ENCODE measurements at regions not wholly inside any gene's neighbourhood (a gene's known extent, or its start where the extent isn't known, plus 50 kb on each side); places are given as distances from the start of the nearest gene placed in this dataset.
"Not testable (repeated sequence)": the region's sequence is repeated elsewhere in the genome, so short reads cannot be mapped to it uniquely, and the experiment has no call there.

- H3K27me3 Mint-ChIP-seq (ENCODE audit: low read depth) = peaks cover 69% of the 10 kb centered on the region
- DNase-seq (ENCODE audit: low spot score) = no peak
- no peak overlapping the region for H3K27ac Mint-ChIP-seq
- H3K4me3 Mint-ChIP-seq (ENCODE audit: low read depth) = no peak overlapping the region
- no peaks in the 10 kb centered on the region for H3K9me3 Mint-ChIP-seq
- intact Hi-C loops (cut with micrococcal nuclease) = no loop called here
- no peaks in the 10 kb centered on the region for H3K4me1 Mint-ChIP-seq (ENCODE audit: low read depth)
- H3K36me3 Mint-ChIP-seq (ENCODE audit: low read depth) = no peaks in the 10 kb centered on the region
Measured at GRCh38 chr1:212514056-212514614, 81.4 kb downstream of the NENF start.

DNA sequence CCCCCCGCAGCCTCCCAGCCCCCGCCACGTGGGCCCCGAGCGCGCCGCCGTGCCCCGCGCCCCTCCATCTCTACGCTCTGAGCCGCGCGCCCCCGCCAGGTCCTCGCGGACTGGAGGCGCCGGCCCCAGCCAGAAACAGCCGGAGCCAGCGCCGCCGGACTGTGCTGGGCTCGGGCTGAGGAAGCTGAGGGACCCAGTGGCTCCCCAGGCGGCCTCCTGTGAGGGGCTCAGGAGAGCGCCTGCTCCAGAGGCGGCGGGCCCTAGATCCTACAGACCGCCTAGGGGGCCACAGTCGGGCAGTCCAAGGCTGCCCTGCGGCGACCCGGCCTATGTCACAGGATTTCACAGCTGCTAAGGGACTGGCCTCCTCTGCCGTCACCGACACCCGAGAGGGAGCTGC, 82.1 kb downstream of the NENF start:
- no peak for DNase-seq (ENCODE audit: low spot score)
- intact Hi-C loops (cut with micrococcal nuclease) = no loop called here
- peaks cover 67% of the 10 kb centered on the region for H3K27me3 Mint-ChIP-seq (ENCODE audit: low read depth)
- H3K27ac Mint-ChIP-seq = no peak overlapping the region
- no peak overlapping the region for H3K4me3 Mint-ChIP-seq (ENCODE audit: low read depth)
- no peaks in the 10 kb centered on the region for H3K36me3 Mint-ChIP-seq (ENCODE audit: low read depth)
- no peaks in the 10 kb centered on the region for H3K4me1 Mint-ChIP-seq (ENCODE audit: low read depth)
- no peaks in the 10 kb centered on the region for H3K9me3 Mint-ChIP-seq

- no peak for DNase-seq (ENCODE audit: low spot score)
- no peaks in the 10 kb centered on the region for H3K9me3 Mint-ChIP-seq
- no peaks in the 10 kb centered on the region for H3K36me3 Mint-ChIP-seq (ENCODE audit: low read depth)
- H3K4me1 Mint-ChIP-seq (ENCODE audit: low read depth) = no peaks in the 10 kb centered on the region
- no peak overlapping the region for H3K27ac Mint-ChIP-seq
- peaks cover 65% of the 10 kb centered on the region for H3K27me3 Mint-ChIP-seq (ENCODE audit: low read depth)
- no peak overlapping the region for H3K4me3 Mint-ChIP-seq (ENCODE audit: low read depth)
- intact Hi-C loops (cut with micrococcal nuclease) = no loop called here
Measured at GRCh38 chr1:212515329-212515760, 82.6 kb downstream of the NENF start.

DNA sequence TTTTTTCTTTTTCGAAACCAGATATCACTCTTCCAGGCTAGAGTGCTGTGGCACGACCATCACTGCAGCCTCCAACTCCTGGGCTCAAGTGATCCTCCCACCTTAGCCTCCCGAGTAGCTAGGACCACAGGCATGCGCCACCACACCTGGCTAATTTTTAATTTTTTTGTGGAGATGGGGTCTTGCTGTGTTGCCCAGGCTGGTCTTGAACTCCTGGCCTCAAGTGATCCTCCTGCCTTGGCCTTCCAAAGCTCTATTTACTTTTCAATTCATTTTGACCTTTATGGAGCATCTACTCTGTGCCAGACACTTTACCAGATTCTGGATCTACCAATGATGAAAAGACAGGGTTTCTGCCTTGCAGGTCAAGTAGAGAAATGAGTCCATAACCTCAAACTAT, 83.3 kb downstream of the NENF start:
- H3K4me3 Mint-ChIP-seq (ENCODE audit: low read depth); H3K36me3 Mint-ChIP-seq (ENCODE audit: low read depth); intact Hi-C loops (cut with micrococcal nuclease); H3K4me1 Mint-ChIP-seq (ENCODE audit: low read depth); DNase-seq (ENCODE audit: low spot score); H3K27ac Mint-ChIP-seq; H3K9me3 Mint-ChIP-seq: not testable (repeated sequence)
- peaks cover 60% of the 10 kb centered on the region for H3K27me3 Mint-ChIP-seq (ENCODE audit: low read depth)

DNA sequence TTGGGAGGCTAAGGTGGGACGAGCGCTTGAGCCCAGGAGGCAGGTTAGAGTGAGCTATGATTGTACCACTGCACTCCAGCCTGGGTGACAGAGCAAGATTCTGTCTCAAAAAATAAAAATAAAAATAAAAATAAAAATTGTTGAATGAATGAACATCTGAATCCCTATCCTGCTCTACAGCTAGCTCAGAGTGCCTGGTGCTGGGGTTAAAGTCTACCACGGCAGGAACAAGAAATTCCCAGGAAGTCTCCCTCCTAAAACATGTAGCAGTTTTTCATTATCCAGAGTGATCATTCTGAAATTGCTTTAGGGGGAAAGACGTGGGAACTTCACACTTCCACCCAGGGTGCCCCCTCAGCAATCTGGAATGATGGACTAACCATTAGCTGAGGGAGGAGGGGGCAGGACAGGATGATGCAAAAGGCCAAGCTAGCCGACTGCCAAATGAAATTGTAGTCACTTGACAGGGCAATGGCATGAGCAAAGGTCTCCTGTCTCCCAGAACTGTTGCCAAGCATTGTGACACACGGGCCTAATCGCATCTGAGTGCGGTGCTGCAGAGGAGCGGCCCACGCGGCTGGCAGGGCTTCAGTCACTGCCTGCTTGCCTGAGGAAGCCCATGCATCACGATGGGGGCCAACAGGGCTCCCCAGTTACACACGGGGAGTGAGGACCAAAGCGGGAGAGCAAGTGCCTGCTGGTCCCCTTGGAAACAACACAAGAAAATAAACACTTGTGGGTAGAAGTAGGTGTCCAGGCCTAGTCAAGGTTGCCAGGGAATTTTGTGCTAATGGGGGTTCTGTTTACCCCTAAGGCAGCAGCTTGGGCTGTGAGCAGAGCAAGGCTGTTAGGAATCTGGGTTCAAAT, 85.7 kb downstream of the NENF start:
- Mint-ChIP-seq H3K27ac (no peak overlapping the region), H3K4me1 (ENCODE audit: low read depth) (no peaks in the 10 kb centered on the region), H3K36me3 (ENCODE audit: low read depth) (no peaks in the 10 kb centered on the region), H3K9me3 (no peaks in the 10 kb centered on the region), H3K27me3 (ENCODE audit: low read depth) (peaks cover 53% of the 10 kb centered on the region), H3K4me3 (ENCODE audit: low read depth) (no peak overlapping the region)
- intact Hi-C loops (cut with micrococcal nuclease) = no loop called here
- no peak for DNase-seq (ENCODE audit: low spot score)

- no peaks in the 10 kb centered on the region for H3K4me1 Mint-ChIP-seq (ENCODE audit: low read depth)
- no peak for DNase-seq (ENCODE audit: low spot score)
- no peaks in the 10 kb centered on the region for H3K36me3 Mint-ChIP-seq (ENCODE audit: low read depth)
- no peak overlapping the region for H3K27ac Mint-ChIP-seq
- intact Hi-C loops (cut with micrococcal nuclease) = no loop called here
- H3K27me3 Mint-ChIP-seq (ENCODE audit: low read depth) = peaks cover 49% of the 10 kb centered on the region
- H3K9me3 Mint-ChIP-seq = no peaks in the 10 kb centered on the region
- no peak overlapping the region for H3K4me3 Mint-ChIP-seq (ENCODE audit: low read depth)
Measured at GRCh38 chr1:212519131-212519530, 86.4 kb downstream of the NENF start.

GRCh38 chr1:212520299-212520698, 87.6 kb downstream of the NENF start:
- no peaks in the 10 kb centered on the region for H3K36me3 Mint-ChIP-seq (ENCODE audit: low read depth)
- intact Hi-C loops (cut with micrococcal nuclease) = no loop called here
- H3K27me3 Mint-ChIP-seq (ENCODE audit: low read depth) = peaks cover 46% of the 10 kb centered on the region
- H3K4me3 Mint-ChIP-seq (ENCODE audit: low read depth) = no peak overlapping the region
- no peak for DNase-seq (ENCODE audit: low spot score)
- H3K9me3 Mint-ChIP-seq = no peaks in the 10 kb centered on the region
- no peaks in the 10 kb centered on the region for H3K4me1 Mint-ChIP-seq (ENCODE audit: low read depth)
- H3K27ac Mint-ChIP-seq = no peak overlapping the region

GRCh38 chr1:212520746-212521145, 87.8 kb upstream of the ATF3 start:
- Mint-ChIP-seq H3K4me1 (ENCODE audit: low read depth) (no peaks in the 10 kb centered on the region), H3K27ac (no peak overlapping the region), H3K36me3 (ENCODE audit: low read depth) (no peaks in the 10 kb centered on the region), H3K4me3 (ENCODE audit: low read depth) (no peak overlapping the region), H3K9me3 (no peaks in the 10 kb centered on the region), H3K27me3 (ENCODE audit: low read depth) (peaks cover 41% of the 10 kb centered on the region)
- no peak for DNase-seq (ENCODE audit: low spot score)
- intact Hi-C loops (cut with micrococcal nuclease) = no loop called here

DNA sequence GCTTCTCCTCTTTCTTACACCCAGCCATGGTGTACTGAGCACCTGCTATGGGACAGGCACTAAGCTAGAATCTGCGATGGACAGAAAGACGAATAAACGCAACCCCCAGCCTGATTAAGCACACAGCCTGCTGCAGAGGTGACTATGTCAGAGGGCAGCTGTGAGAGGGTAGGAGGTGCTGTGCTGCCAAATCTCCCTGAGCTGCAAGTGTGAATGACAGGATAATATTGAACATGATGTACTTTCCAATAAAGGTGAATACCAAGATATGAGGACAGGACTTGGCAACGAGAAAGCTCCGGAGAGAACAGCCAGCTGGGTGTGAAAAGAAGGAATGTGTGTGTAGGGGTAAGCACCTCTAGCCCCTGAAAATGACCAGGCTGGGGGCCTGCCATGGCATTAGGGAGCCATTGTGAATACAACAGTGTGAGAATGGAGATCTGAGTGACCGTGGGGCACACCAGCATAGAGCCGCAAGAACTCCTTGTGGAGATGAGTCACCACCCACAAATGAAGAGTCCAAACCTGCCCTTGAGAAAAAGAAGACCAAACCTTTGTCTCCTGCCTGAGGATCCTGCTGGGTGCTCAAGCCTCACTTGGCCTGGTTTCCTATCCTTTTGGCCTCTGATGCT, 83.0 kb upstream of the ATF3 start:
- H3K4me3 Mint-ChIP-seq (ENCODE audit: low read depth) = no peak overlapping the region
- intact Hi-C loops (cut with micrococcal nuclease) = no loop called here
- H3K9me3 Mint-ChIP-seq = no peaks in the 10 kb centered on the region
- no peak for DNase-seq (ENCODE audit: low spot score)
- H3K27ac Mint-ChIP-seq = no peak overlapping the region
- no peaks in the 10 kb centered on the region for H3K36me3 Mint-ChIP-seq (ENCODE audit: low read depth)
- H3K4me1 Mint-ChIP-seq (ENCODE audit: low read depth) = no peaks in the 10 kb centered on the region
- H3K27me3 Mint-ChIP-seq (ENCODE audit: low read depth) = peaks cover 32% of the 10 kb centered on the region

GRCh38 chr1:212526111-212526491, 82.5 kb upstream of the ATF3 start:
- Mint-ChIP-seq H3K27me3 (ENCODE audit: low read depth) (peaks cover 37% of the 10 kb centered on the region), H3K9me3 (no peaks in the 10 kb centered on the region), H3K36me3 (ENCODE audit: low read depth) (no peaks in the 10 kb centered on the region), H3K4me1 (ENCODE audit: low read depth) (no peaks in the 10 kb centered on the region), H3K4me3 (ENCODE audit: low read depth) (no peak overlapping the region), H3K27ac (no peak overlapping the region)
- intact Hi-C loops (cut with micrococcal nuclease) = no loop called here
- DNase-seq (ENCODE audit: low spot score) = no peak

DNA sequence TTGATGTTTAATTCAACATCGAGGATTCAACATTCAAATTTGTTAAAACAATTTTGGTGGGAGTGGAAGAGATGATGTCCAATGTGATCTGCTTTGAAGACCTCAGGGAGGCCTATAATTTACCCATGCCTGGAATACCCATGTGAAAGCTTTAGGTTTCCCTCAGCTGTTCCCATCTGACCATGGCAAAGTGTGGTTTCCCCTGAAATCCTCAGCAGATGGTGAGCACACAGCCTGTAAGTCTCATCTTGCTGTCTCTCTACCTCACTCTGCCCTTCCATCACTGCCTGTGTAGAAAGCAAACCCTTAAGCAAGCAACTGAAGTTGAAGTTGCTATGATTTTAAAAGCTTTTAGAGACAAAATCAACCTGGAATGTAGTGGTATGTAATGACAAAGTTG, 80.1 kb upstream of the ATF3 start:
- no peak overlapping the region for H3K4me3 Mint-ChIP-seq (ENCODE audit: low read depth)
- H3K27me3 Mint-ChIP-seq (ENCODE audit: low read depth) = peaks cover 33% of the 10 kb centered on the region

GRCh38 chr1:212529211-212529741, 79.3 kb upstream of the ATF3 start:
- H3K27me3 Mint-ChIP-seq (ENCODE audit: low read depth) = peaks cover 39% of the 10 kb centered on the region
- no peak overlapping the region for H3K27ac Mint-ChIP-seq
- DNase-seq (ENCODE audit: low spot score) = no peak
- no peak overlapping the region for H3K4me3 Mint-ChIP-seq (ENCODE audit: low read depth)
- H3K4me1 Mint-ChIP-seq (ENCODE audit: low read depth) = peaks cover 7% of the 10 kb centered on the region
- H3K9me3 Mint-ChIP-seq = no peaks in the 10 kb centered on the region
- intact Hi-C loops (cut with micrococcal nuclease) = no loop called here
- H3K36me3 Mint-ChIP-seq (ENCODE audit: low read depth) = no peaks in the 10 kb centered on the region

More for the DNA sequence above, 80.1 kb upstream of the ATF3 start:
- H3K9me3 Mint-ChIP-seq = no peaks in the 10 kb centered on the region
- H3K27ac Mint-ChIP-seq = no peak overlapping the region
- H3K4me1 Mint-ChIP-seq (ENCODE audit: low read depth) = peaks cover 5% of the 10 kb centered on the region
- intact Hi-C loops (cut with micrococcal nuclease) = no loop called here
- no peak for DNase-seq (ENCODE audit: low spot score)
- no peaks in the 10 kb centered on the region for H3K36me3 Mint-ChIP-seq (ENCODE audit: low read depth)

DNA sequence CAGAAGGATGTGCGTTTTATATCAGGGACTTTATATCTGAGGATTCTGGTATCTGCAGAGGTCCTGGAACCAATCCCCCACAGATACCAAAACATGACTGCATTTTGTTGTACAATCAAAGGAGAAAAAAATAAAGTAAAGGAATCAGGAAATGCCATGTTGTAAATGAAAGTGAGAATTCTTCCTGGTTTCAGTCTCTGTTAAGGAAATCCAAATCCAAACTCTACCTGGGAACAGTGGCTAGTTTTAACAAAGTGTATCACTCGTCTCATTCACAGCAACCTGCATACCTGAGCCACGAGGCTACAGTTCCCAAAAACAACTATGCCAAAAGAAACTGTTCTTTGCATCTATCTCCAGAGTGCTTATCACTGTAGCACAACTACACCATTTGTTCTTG, 77.3 kb upstream of the ATF3 start:
- peaks cover 46% of the 10 kb centered on the region for H3K27me3 Mint-ChIP-seq (ENCODE audit: low read depth)

More for the DNA sequence above, 77.3 kb upstream of the ATF3 start:
- H3K4me1 Mint-ChIP-seq (ENCODE audit: low read depth) = peaks cover 7% of the 10 kb centered on the region
- no peaks in the 10 kb centered on the region for H3K36me3 Mint-ChIP-seq (ENCODE audit: low read depth)
- H3K9me3 Mint-ChIP-seq = no peaks in the 10 kb centered on the region
- no peak overlapping the region for H3K27ac Mint-ChIP-seq
- no peak overlapping the region for H3K4me3 Mint-ChIP-seq (ENCODE audit: low read depth)
- DNase-seq (ENCODE audit: low spot score) = no peak
- intact Hi-C loops (cut with micrococcal nuclease) = no loop called here
